Colonic mucosa (tissue), 4 donors: ENCODE measurements at regions not wholly inside any gene's neighbourhood (a gene's known extent, or its start where the extent isn't known, plus 50 kb on each side); places are given as distances from the start of the nearest gene placed in this dataset.

Experiments used
- DNase-seq: peaks from one replicate; pipeline ENCODE4 v3.0.0-alpha.2; 2020
- H3K27ac ChIP-seq: fragments of 200-600 bp; one replicate; pipeline ENCODE4 v1.8.0; 2021
- H3K27me3 ChIP-seq: fragments of 200-600 bp; one replicate; pipeline ENCODE4 v1.8.0; 2021
- H3K36me3 ChIP-seq: fragments of 200-600 bp; one replicate; pipeline ENCODE4 v1.8.0; 2021
- H3K4me1 ChIP-seq: fragments of 200-600 bp; one replicate; pipeline ENCODE4 v1.8.0; 2021; ENCODE audit warnings: mild to moderate bottlenecking
- H3K4me3 ChIP-seq: fragments of 200-600 bp; one replicate; pipeline ENCODE4 v1.8.0; 2021
- H3K9ac ChIP-seq, 2 donors: one replicate each; pipeline ENCODE4 v1.7.0; 2013; ENCODE audit warnings: control low read depth in 2 of 2, low read depth in 2 of 2, low read length in 2 of 2
- H3K9me3 ChIP-seq: fragments of 200-600 bp; one replicate; pipeline ENCODE4 v1.8.0; 2021
- CTCF ChIP-seq: fragments of 200-600 bp; IDR thresholded peaks from one replicate; pipeline ENCODE4 v1.8.0; 2022; ENCODE audit warnings: antibody characterized with exemption, mild to moderate bottlenecking
- intact Hi-C: fragments of 100-400 bp; cut with DNase I; formaldehyde crosslinking; loops from one replicate; pipeline ENCODE4 v1.14.1; 2022
- donor health status: healthy.
- donor health status: DM: no; HTN: no; CAD: no.
- donor health status: DM: no; HTN: no; CAD: no.

- H3K4me3 ChIP-seq = no peak overlapping the region
- H3K4me1 ChIP-seq = no peaks in the 10 kb centered on the region
- no peak for DNase-seq
- no peaks in the 10 kb centered on the region for H3K9me3 ChIP-seq
- H3K36me3 ChIP-seq = no peaks in the 10 kb centered on the region
- no peak overlapping the region for H3K27ac ChIP-seq
- no peaks in the 10 kb centered on the region for H3K27me3 ChIP-seq
- no peak overlapping the region for H3K9ac ChIP-seq
- intact Hi-C loops = no loop called here
- no peak for TF ChIP-seq CTCF
These were observed 77.1 kb upstream of the CD82 start for GRCh38 chr11:44488165-44488965.

GRCh38 chr11:44493383-44493782, 72.1 kb upstream of the CD82 start:
- H3K27me3 ChIP-seq = no peaks in the 10 kb centered on the region
- H3K9ac ChIP-seq = no peak overlapping the region
- no peaks in the 10 kb centered on the region for H3K9me3 ChIP-seq
- H3K4me1 ChIP-seq = no peaks in the 10 kb centered on the region
- H3K4me3 ChIP-seq = no peak overlapping the region
- no peak overlapping the region for H3K27ac ChIP-seq
- DNase-seq = no peak
- no peaks in the 10 kb centered on the region for H3K36me3 ChIP-seq
- intact Hi-C loops = no loop called here
- no peak for TF ChIP-seq CTCF

- no peak overlapping the region for H3K27ac ChIP-seq
- H3K27me3 ChIP-seq = no peaks in the 10 kb centered on the region
- no peak overlapping the region for H3K9ac ChIP-seq
- H3K4me1 ChIP-seq = no peaks in the 10 kb centered on the region
- H3K36me3 ChIP-seq = no peaks in the 10 kb centered on the region
- intact Hi-C loops = no loop called here
- no peaks in the 10 kb centered on the region for H3K9me3 ChIP-seq
- TF ChIP-seq CTCF = no peak
- DNase-seq = no peak
- no peak overlapping the region for H3K4me3 ChIP-seq
These were observed 71.5 kb upstream of the CD82 start for GRCh38 chr11:44493930-44494329.

GRCh38 chr11:44494785-44495184, 70.7 kb upstream of the CD82 start:
- no peaks in the 10 kb centered on the region for H3K9me3 ChIP-seq
- no peak for TF ChIP-seq CTCF

GRCh38 chr11:44496391-44496790, 69.1 kb upstream of the CD82 start:
- TF ChIP-seq CTCF = no peak
- H3K4me3 ChIP-seq = no peak overlapping the region
- H3K27ac ChIP-seq = no peak overlapping the region
- H3K36me3 ChIP-seq = no peaks in the 10 kb centered on the region
- no peak overlapping the region for H3K9ac ChIP-seq
- DNase-seq = no peak
- intact Hi-C loops = no loop called here
- H3K4me1 ChIP-seq = no peaks in the 10 kb centered on the region
- H3K9me3 ChIP-seq = no peaks in the 10 kb centered on the region
- H3K27me3 ChIP-seq = no peaks in the 10 kb centered on the region

More at GRCh38 chr11:44494785-44495184, 70.7 kb upstream of the CD82 start:
- no peak overlapping the region for H3K27ac ChIP-seq
- H3K36me3 ChIP-seq = no peaks in the 10 kb centered on the region
- no peaks in the 10 kb centered on the region for H3K27me3 ChIP-seq
- no peak overlapping the region for H3K9ac ChIP-seq
- no peaks in the 10 kb centered on the region for H3K4me1 ChIP-seq
- DNase-seq = no peak
- intact Hi-C loops = no loop called here
- no peak overlapping the region for H3K4me3 ChIP-seq
